ENCODE measurements at regions not wholly inside any gene's neighbourhood (a gene's known extent, or its start where the extent isn't known, plus 50 kb on each side); places are given as distances from the start of the nearest gene placed in this dataset.

DNA sequence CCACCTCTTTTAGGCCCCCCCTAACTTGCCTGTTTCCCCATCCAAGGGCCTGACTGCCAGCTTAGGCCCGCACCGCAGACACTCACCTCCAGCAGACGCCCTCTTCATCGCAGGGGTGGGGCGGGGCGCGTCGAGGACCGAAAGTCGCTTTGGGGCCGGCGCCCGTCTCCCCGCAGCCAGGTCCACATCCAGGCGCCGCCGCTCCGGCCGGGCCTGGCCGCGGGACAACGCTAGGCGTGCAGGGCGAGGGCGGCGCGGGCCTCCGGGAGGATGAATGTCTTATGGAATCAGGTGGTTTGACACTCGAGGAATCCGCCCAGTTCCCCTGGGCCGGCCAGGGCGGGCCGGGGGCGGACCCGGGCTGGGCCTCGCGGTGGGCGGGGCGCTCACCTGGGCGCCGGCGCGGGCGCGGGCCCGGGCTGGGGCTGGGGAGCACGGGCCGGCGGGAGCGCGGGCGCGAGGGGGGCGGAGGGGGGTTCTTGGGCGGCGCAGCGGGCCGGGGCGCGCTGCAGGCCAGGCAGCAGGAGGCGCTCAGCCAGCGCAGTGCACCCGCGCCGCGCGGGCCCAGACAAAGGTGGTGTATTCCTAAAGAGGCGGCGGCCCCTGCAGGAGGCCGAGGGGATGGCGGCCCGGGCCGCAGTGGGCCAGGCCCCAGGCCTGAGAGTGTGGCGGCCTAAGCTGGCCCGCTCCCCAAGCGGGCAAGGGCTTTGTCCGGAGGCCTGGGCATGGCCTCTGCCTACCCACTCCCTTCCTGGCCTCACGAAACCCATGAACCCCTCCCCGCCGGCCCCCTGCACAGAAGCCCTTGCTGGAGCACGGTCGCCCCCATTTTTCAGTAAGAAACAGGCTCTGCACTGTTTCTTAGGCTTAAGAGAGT, 177.6 kb downstream of the IGLL1 start:
- TF ChIP-seq, protein P1, sequence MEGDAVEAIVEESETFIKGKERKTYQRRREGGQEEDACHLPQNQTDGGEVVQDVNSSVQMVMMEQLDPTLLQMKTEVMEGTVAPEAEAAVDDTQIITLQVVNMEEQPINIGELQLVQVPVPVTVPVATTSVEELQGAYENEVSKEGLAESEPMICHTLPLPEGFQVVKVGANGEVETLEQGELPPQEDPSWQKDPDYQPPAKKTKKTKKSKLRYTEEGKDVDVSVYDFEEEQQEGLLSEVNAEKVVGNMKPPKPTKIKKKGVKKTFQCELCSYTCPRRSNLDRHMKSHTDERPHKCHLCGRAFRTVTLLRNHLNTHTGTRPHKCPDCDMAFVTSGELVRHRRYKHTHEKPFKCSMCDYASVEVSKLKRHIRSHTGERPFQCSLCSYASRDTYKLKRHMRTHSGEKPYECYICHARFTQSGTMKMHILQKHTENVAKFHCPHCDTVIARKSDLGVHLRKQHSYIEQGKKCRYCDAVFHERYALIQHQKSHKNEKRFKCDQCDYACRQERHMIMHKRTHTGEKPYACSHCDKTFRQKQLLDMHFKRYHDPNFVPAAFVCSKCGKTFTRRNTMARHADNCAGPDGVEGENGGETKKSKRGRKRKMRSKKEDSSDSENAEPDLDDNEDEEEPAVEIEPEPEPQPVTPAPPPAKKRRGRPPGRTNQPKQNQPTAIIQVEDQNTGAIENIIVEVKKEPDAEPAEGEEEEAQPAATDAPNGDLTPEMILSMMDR (IDR thresholded peaks at IDR 0.05): peak; percentile 22 to 50
- Histone ChIP-seq H3K9me3 (no peaks in the 10 kb centered on the region), H3K4me1 (peaks cover 4% of the 10 kb centered on the region in 2 donors), H3K27me3 (peaks cover 0 to 17% of the 10 kb centered on the region in 2 donors), H3K27ac (no peak overlapping the region), H3K36me3 (no peaks in the 10 kb centered on the region), H3K4me3 (peak overlapping the region in 1 of 2 donors; percentile 33)
- DNase-seq: peak; percentile 46 to 88 (median 73)
- intact Hi-C loops (cut with DNase I): no loop called here
- peak; percentile 92 for ATAC-seq

GRCh38 chr22:23401910-23402274, 178.2 kb downstream of the IGLL1 start:
- intact Hi-C loops (cut with DNase I): no loop called here

DNA sequence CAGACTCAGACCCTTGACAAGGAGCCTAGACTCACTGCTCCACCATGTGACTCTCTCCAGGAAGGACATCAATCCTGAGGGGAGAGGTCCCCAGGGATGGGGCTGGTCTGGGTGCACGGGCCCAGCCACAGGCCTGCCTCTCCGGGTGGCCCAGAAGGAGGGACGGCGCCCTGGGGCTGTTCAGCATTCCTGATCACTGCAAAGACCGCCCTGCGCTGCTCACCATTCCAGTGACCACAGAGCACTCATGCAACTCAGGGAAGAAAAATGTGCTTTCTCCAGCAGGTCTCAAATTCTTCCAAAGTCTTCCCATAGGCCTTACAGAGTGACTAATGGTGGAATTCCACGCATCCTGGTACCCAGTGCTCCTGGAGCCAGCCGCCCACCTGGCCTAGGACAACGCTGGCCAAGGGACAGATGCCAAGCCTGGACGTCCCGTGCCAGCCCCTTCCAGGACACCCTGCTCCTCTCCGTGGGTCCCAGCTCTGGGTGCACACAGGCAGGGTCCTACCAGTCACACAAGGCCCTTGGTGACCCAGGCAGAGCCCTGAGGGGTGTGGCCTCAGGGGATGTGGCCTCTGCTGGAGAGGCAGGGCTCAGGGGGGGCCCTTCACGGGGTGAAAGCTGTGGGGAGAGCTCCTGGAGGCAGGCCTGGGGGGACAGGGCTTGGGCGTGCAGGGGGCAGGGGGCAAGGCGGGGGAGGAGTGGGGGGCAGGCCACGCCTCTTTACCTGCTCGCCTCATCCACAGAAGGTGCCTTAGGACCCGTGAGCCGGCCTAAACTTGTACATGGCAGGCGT, 178.8 kb downstream of the IGLL1 start:
- ATAC-seq (no peak), DNase-seq (peak in 2 of 4 donors; percentile 32 to 58)
- peaks cover 0 to 17% of the 10 kb centered on the region in 2 donors for H3K27me3 ChIP-seq
- H3K27ac ChIP-seq: no peak overlapping the region
- intact Hi-C loops (cut with DNase I): no loop called here
- H3K9me3 ChIP-seq: no peaks in the 10 kb centered on the region
- H3K36me3 ChIP-seq: no peaks in the 10 kb centered on the region
- no peak overlapping the region for H3K4me3 ChIP-seq
- TF ChIP-seq, protein P1 (IDR thresholded peaks at IDR 0.05): no peak
- peaks cover 4% of the 10 kb centered on the region in 2 donors for H3K4me1 ChIP-seq

More at GRCh38 chr22:23401910-23402274, 178.2 kb downstream of the IGLL1 start:
- Histone ChIP-seq H3K4me1 (peaks cover 4% of the 10 kb centered on the region in 2 donors), H3K9me3 (no peaks in the 10 kb centered on the region), H3K27ac (no peak overlapping the region), H3K27me3 (peaks cover 0 to 17% of the 10 kb centered on the region in 2 donors), H3K4me3 (peak overlapping the region in 1 of 2 donors; percentile 33), H3K36me3 (no peaks in the 10 kb centered on the region)
- ATAC-seq (no peak), DNase-seq (no peak)
- TF ChIP-seq, protein P1 (IDR thresholded peaks at IDR 0.05): no peak

GRCh38 chr22:23400286-23400981, 179.7 kb downstream of the IGLL1 start:
- H3K9me3 ChIP-seq: no peaks in the 10 kb centered on the region
- H3K36me3 ChIP-seq: no peaks in the 10 kb centered on the region
- peaks cover 4% of the 10 kb centered on the region in 2 donors for H3K4me1 ChIP-seq
- intact Hi-C loops (cut with DNase I): no loop called here
- TF ChIP-seq, protein P1 (IDR thresholded peaks at IDR 0.05): no peak
- ATAC-seq (no peak), DNase-seq (peak in 1 of 4 donors; percentile 23)
- no peak overlapping the region for H3K4me3 ChIP-seq
- no peak overlapping the region for H3K27ac ChIP-seq
- H3K27me3 ChIP-seq: peaks cover 0 to 17% of the 10 kb centered on the region in 2 donors
